HCT116 (cell line): ENCODE measurements at regions not wholly inside any gene's neighbourhood (a gene's known extent, or its start where the extent isn't known, plus 50 kb on each side); places are given as distances from the start of the nearest gene placed in this dataset.

Source experiments
- ATAC-seq: fragments of 200-7000 bp; cut with Tn5 transposase; 2 replicates; pipeline ENCODE4 v1.9.1; 2020; ENCODE audit warnings: mild to moderate bottlenecking, moderate library complexity
- BruUV-seq: library from RNA; stranded (reverse); fragments of 400-500 nt; replicated peaks from 2 replicates; lab custom pipeline; 2021; lab: Mats Ljungman, UMichigan
- CTCF ChIA-PET: fragments of 300-600 bp; sonication (Branson Sonifier 250); formaldehyde crosslinking; loops from one replicate; lab custom pipeline; 2021; ENCODE audit warnings: antibody characterized with exemption; lab: Charles Lee
- POLR2A ChIA-PET: fragments of 300-600, 350-600 bp; sonication (Branson Sonifier 250); formaldehyde crosslinking; loops from one replicate; lab custom pipeline; 2021; ENCODE audit warnings: antibody characterized with exemption; lab: Charles Lee
- RAD21 ChIA-PET, 2 experiments: fragments of 300-600 bp; sonication (Branson Sonifier 250); formaldehyde crosslinking; loops; one replicate each; lab custom pipeline; 2023; ENCODE audit warnings: low total read pairs in 2 of 2; ENCODE audit not compliant: uncharacterized antibody in 2 of 2, unreplicated experiment in 2 of 2, low non-redundant PET in 1 of 2; lab: Charles Lee
- DNase-seq: peaks from one replicate; pipeline ENCODE4 v3.0.0-alpha.2; 2010; ENCODE audit warnings: low read depth, low spot score
- H2AFZ ChIP-seq: fragments of 200-600 bp; shearing (Covaris generic), sonication (generic); 2 replicates; pipeline ENCODE4 v1.6.1; 2017; ENCODE audit warnings: low read depth, mixed run types, mixed read lengths, antibody characterized with exemption, low read length; ENCODE audit not compliant: poor library complexity, severe bottlenecking
- H3K27ac ChIP-seq: 2 replicates; pipeline ENCODE4 v1.5.1; 2012; ENCODE audit warnings: low read depth, low read length
- H3K27me3 ChIP-seq: fragments of 200-600 bp; sonication (generic); 2 replicates; pipeline ENCODE4 v1.6.1; 2016; ENCODE audit warnings: mixed run types, low read length, mixed read lengths; ENCODE audit not compliant: insufficient read depth
- H3K36me3 ChIP-seq, 2 experiments: fragments of 200-500 bp in 1 of 2; fragments of 200-600 bp in 1 of 2; sonication (Bioruptor generic) in 1 of 2; sonication (generic) in 1 of 2; 2 replicates each; pipeline versions ENCODE4 v1.5.1 to v1.6.1; 2014 to 2016; ENCODE audit warnings: low read length in 2 of 2, inconsistent platforms in 1 of 2, mixed read lengths in 1 of 2, mixed run types in 1 of 2; ENCODE audit not compliant: insufficient read depth in 2 of 2, control insufficient read depth in 1 of 2
- H3K4me1 ChIP-seq, 2 experiments: fragments of 200-600 bp in 1 of 2; sonication (generic) in 1 of 2; 2 replicates each; pipeline versions ENCODE4 v1.5.1 to v1.6.1; 2012 to 2017; ENCODE audit warnings: low read length in 2 of 2, inconsistent platforms in 1 of 2, mild to moderate bottlenecking in 1 of 2, mixed read lengths in 1 of 2, mixed run types in 1 of 2, moderate library complexity in 1 of 2; ENCODE audit not compliant: insufficient read depth in 2 of 2, control insufficient read depth in 1 of 2
- H3K4me2 ChIP-seq: fragments of 200-600 bp; sonication (generic); 2 replicates; pipeline ENCODE4 v1.6.1; 2017; ENCODE audit warnings: mixed run types, low read length, mixed read lengths
- H3K4me3 ChIP-seq, 2 experiments: fragments of 200-600 bp in 1 of 2; sonication (generic) in 1 of 2; replicated peaks in 1 of 2; 2 replicates each; pipeline ENCODE4 v1.5.1; 2011 to 2016; ENCODE audit warnings: low read length in 2 of 2, control low read depth in 1 of 2, low read depth in 1 of 2, mild to moderate bottlenecking in 1 of 2, mixed read lengths in 1 of 2, mixed run types in 1 of 2
- H3K79me2 ChIP-seq: fragments of 200-600 bp; sonication (generic); 2 replicates; pipeline ENCODE4 v1.6.1; 2017; ENCODE audit warnings: mild to moderate bottlenecking, mixed run types, low read length, moderate library complexity, mixed read lengths; ENCODE audit not compliant: insufficient read depth
- H3K9ac ChIP-seq: fragments of 200-600 bp; sonication (generic); 2 replicates; pipeline ENCODE4 v1.6.1; 2016; ENCODE audit warnings: low read length, mixed read lengths
- H3K9me2 ChIP-seq: fragments of 200-600 bp; sonication (generic), shearing (Covaris generic); 2 replicates; pipeline ENCODE4 v1.6.1; 2017; ENCODE audit warnings: mixed run types, mild to moderate bottlenecking, moderate library complexity; ENCODE audit not compliant: insufficient read depth
- H3K9me3 ChIP-seq, 2 experiments: fragments of 200-500 bp in 1 of 2; fragments of 200-600 bp in 1 of 2; sonication (Bioruptor generic) in 1 of 2; sonication (generic) in 1 of 2; 2 replicates each; pipeline ENCODE4 v1.6.1; 2014 to 2017; ENCODE audit warnings: low read length in 2 of 2, mixed read lengths in 2 of 2, inconsistent platforms in 1 of 2, low read depth in 1 of 2, mild to moderate bottlenecking in 1 of 2, mixed run types in 1 of 2, moderate library complexity in 1 of 2; ENCODE audit not compliant: control insufficient read depth in 1 of 2, insufficient read depth in 1 of 2
- H4K20me1 ChIP-seq: fragments of 200-600 bp; sonication (generic), shearing (Covaris generic); 2 replicates; pipeline ENCODE4 v1.6.1; 2017; ENCODE audit warnings: mixed run types, mild to moderate bottlenecking, moderate library complexity; ENCODE audit not compliant: insufficient read depth
- ATF3 ChIP-seq: IDR thresholded peaks from 2 replicates; pipeline ENCODE4 v1.6.1; 2012
- CEBPB ChIP-seq: IDR thresholded peaks from 2 replicates; pipeline ENCODE4 v1.6.1; 2012; ENCODE audit warnings: low read depth
- CTCF ChIP-seq, 3 experiments: fragments of 200-600 bp in 1 of 3; sonication (generic) in 1 of 3; IDR thresholded peaks in 2 of 3; conservative IDR thresholded peaks in 1 of 3; 2 replicates each; pipeline ENCODE4 v1.5.1; 2012 to 2017; ENCODE audit warnings: low read depth in 2 of 3, low read length in 2 of 3, antibody characterized with exemption in 1 of 3, borderline replicate concordance in 1 of 3, control low read depth in 1 of 3, mild to moderate bottlenecking in 1 of 3, mixed read lengths in 1 of 3, mixed run types in 1 of 3, moderate library complexity in 1 of 3; ENCODE audit not compliant: insufficient read depth in 1 of 3
- ELF1 ChIP-seq: IDR thresholded peaks from 2 replicates; pipeline ENCODE4 v1.6.1; 2012; ENCODE audit warnings: low read depth, borderline replicate concordance
- EZH2 ChIP-seq: fragments of 200-600 bp; sonication (generic); IDR thresholded peaks from 2 replicates; pipeline ENCODE4 v1.6.1; 2017; ENCODE audit warnings: antibody characterized with exemption, mixed run types
- EZH2phosphoT487 ChIP-seq: fragments of 200-600 bp; IDR thresholded peaks from 2 replicates; pipeline ENCODE4 v1.6.1; 2018; ENCODE audit warnings: antibody characterized with exemption, borderline replicate concordance
- FOSL1 ChIP-seq: IDR thresholded peaks from 2 replicates; pipeline ENCODE4 v1.6.1; 2012; ENCODE audit warnings: low read depth
- JUND ChIP-seq: IDR thresholded peaks from 2 replicates; pipeline ENCODE4 v1.6.1; 2012
- MAX ChIP-seq: IDR thresholded peaks from 2 replicates; pipeline ENCODE4 v1.6.1; 2012
- POLR2AphosphoS5 ChIP-seq: IDR thresholded peaks from 2 replicates; pipeline ENCODE4 v1.6.1; 2011; ENCODE audit warnings: mild to moderate bottlenecking, low read depth, low read length, moderate library complexity
- RAD21 ChIP-seq: IDR thresholded peaks from 2 replicates; pipeline ENCODE4 v1.6.1; 2012; ENCODE audit warnings: low read depth, mild to moderate bottlenecking
- REST ChIP-seq: IDR thresholded peaks from 2 replicates; pipeline ENCODE4 v1.6.1; 2012; ENCODE audit warnings: low read depth
- SRF ChIP-seq: IDR thresholded peaks from 2 replicates; pipeline ENCODE4 v1.6.1; 2012; ENCODE audit warnings: low read depth
- TCF7L2 ChIP-seq: IDR thresholded peaks from 2 replicates; pipeline ENCODE4 v1.7.0; 2011; ENCODE audit warnings: borderline replicate concordance, inconsistent platforms; ENCODE audit not compliant: insufficient read depth, insufficient read length; ENCODE audit errors: extremely low read depth
- ZFX ChIP-seq: fragments of 450-650 bp; IDR thresholded peaks from 2 replicates; pipeline ENCODE4 v1.6.1; 2017
- ZNF274 ChIP-seq: fragments of 200-500 bp; sonication (Bioruptor generic); IDR thresholded peaks from 2 replicates; pipeline ENCODE4 v1.6.1; 2014; ENCODE audit warnings: mild to moderate bottlenecking, low read depth, low read length, inconsistent platforms
- intact Hi-C: fragments of 100-400 bp; cut with micrococcal nuclease; formaldehyde crosslinking; loops from 2 replicates; pipeline ENCODE4 v1.10.0; 2022

GRCh38 chrX:3181846-3182245 lies 140.6 kb downstream of the ARSF start:
- Histone ChIP-seq H3K9me3 (no peaks in the 10 kb centered on the region), H3K36me3 (no peaks in the 10 kb centered on the region), H3K79me2 (no peaks in the 10 kb centered on the region), H3K4me1 (no peaks in the 10 kb centered on the region), H3K4me3 (no peak overlapping the region), H4K20me1 (no peaks in the 10 kb centered on the region), H2AFZ (no peak overlapping the region), H3K27ac (no peak overlapping the region), H3K27me3 (0 out of 2 replicates have a peak, but pooled peaks cover 3% of the 10 kb centered on the region), H3K9me2 (no peaks in the 10 kb centered on the region), H3K4me2 (no peak overlapping the region), H3K9ac (no peak overlapping the region)
- CTCF ChIA-PET = no interaction called here
- ATAC-seq (no peak), DNase-seq (no peak)
- intact Hi-C loops = no loop called here
- POLR2A ChIA-PET = no interaction called here
- TF ChIP-seq ZFX (no peak), JUND (no peak), CEBPB (no peak)
- no TSS peak for BruUV-seq
- RAD21 ChIA-PET = no interaction called here

GRCh38 chrX:3178329-3178728 lies 137.1 kb downstream of the ARSF start:
- Histone ChIP-seq H3K36me3 (no peaks in the 10 kb centered on the region), H2AFZ (no peak overlapping the region), H4K20me1 (no peaks in the 10 kb centered on the region), H3K27me3 (peaks cover 8% of the 10 kb centered on the region; the same call in 1 of the 2 replicates), H3K4me1 (no peaks in the 10 kb centered on the region), H3K79me2 (no peaks in the 10 kb centered on the region), H3K4me2 (no peak overlapping the region), H3K27ac (no peak overlapping the region), H3K4me3 (no peak overlapping the region), H3K9me3 (no peaks in the 10 kb centered on the region), H3K9ac (no peak overlapping the region), H3K9me2 (no peaks in the 10 kb centered on the region)
- BruUV-seq = no TSS peak
- ChIA-PET CTCF (no interaction called here), POLR2A (no interaction called here), RAD21 (no interaction called here)
- DNase-seq (no peak), ATAC-seq (no peak)
- intact Hi-C loops = no loop called here
- TF ChIP-seq ATF3 (no peak), POLR2AphosphoS5 (no peak), REST (no peak), EZH2phosphoT487 (no peak), TCF7L2 (no peak), EZH2 (no peak), ELF1 (no peak), MAX (no peak), SRF (no peak), JUND (no peak), ZNF274 (no peak), RAD21 (no peak), CTCF (IDR thresholded peaks at IDR 0.05 in 2 of 3, conservative IDR thresholded peaks at IDR 0.05 in 1 of 3; ENCODE audit: borderline replicate concordance in 1 of 3, insufficient read depth in 1 of 3, low read depth in 2 of 3, low read length in 2 of 3) (no peak), FOSL1 (no peak)
